IMR-90 (cell line): ENCODE measurements at regions not wholly inside any gene's neighbourhood (a gene's known extent, or its start where the extent isn't known, plus 50 kb on each side); places are given as distances from the start of the nearest gene placed in this dataset.

Experiments
- ATAC-seq: fragments of 200-7000 bp; cut with Tn5 transposase; 2 replicates; pipeline ENCODE4 v1.9.1; 2020; ENCODE audit warnings: low read depth, mild to moderate bottlenecking, moderate library complexity
- BruUV-seq: library from RNA; stranded (reverse); fragments of 400-500 nt; replicated peaks from 2 replicates; lab custom pipeline; 2021; lab: Mats Ljungman, UMichigan
- CTCF ChIA-PET: fragments of 300-600 bp; formaldehyde crosslinking; extraction: SDS; loops from one replicate; lab custom pipeline; 2021; ENCODE audit warnings: antibody characterized with exemption; lab: Yijun Ruan, JAX
- POLR2A ChIA-PET: fragments of 300-600 bp; sonication (Branson Sonifier 250); formaldehyde crosslinking; loops from one replicate; lab custom pipeline; 2022; ENCODE audit warnings: antibody characterized with exemption; ENCODE audit not compliant: unreplicated experiment; lab: Charles Lee
- DNase-seq: peaks from one replicate; pipeline ENCODE4 v3.0.0; 2013
- H2AFZ ChIP-seq: replicated peaks from 2 replicates; pipeline ENCODE3; 2013; ENCODE audit warnings: low read length, mild to moderate bottlenecking; ENCODE audit not compliant: poor library complexity
- H2AK5ac ChIP-seq: 2 replicates; pipeline ENCODE4 v1.6.1; 2013; ENCODE audit warnings: low read depth, low read length, inconsistent platforms
- H2AK9ac ChIP-seq: replicated peaks from 2 replicates; pipeline ENCODE3; 2013; ENCODE audit warnings: mild to moderate bottlenecking, low read depth, low read length, moderate library complexity; ENCODE audit not compliant: poor library complexity
- H2BK120ac ChIP-seq: 2 replicates; pipeline ENCODE4 v1.6.1; 2013; ENCODE audit warnings: low read depth, low read length, inconsistent platforms
- H2BK15ac ChIP-seq: 3 replicates; pipeline ENCODE4 v1.6.1; 2013; ENCODE audit warnings: low read depth, low read length, inconsistent platforms
- H2BK20ac ChIP-seq: 2 replicates; pipeline ENCODE4 v1.6.1; 2013; ENCODE audit warnings: low read depth, mild to moderate bottlenecking, inconsistent platforms, low read length, moderate library complexity
- H2BK5ac ChIP-seq: 2 replicates; pipeline ENCODE4 v1.6.1; 2013; ENCODE audit warnings: mild to moderate bottlenecking, low read depth, low read length, inconsistent platforms; ENCODE audit not compliant: poor library complexity, severe bottlenecking
- H3K14ac ChIP-seq: replicated peaks from 2 replicates; pipeline ENCODE4 v1.6.1; 2013; ENCODE audit warnings: low read depth, low read length, inconsistent platforms
- H3K18ac ChIP-seq: 2 replicates; pipeline ENCODE4 v1.6.1; 2013; ENCODE audit warnings: low read depth, low read length, control low read depth
- H3K23ac ChIP-seq: 2 replicates; pipeline ENCODE4 v1.6.1; 2013; ENCODE audit warnings: low read depth, low read length, inconsistent platforms
- H3K27ac ChIP-seq: 2 replicates; pipeline ENCODE4 v1.5.1; 2013; ENCODE audit warnings: mild to moderate bottlenecking, control low read depth, low read length; ENCODE audit not compliant: insufficient read depth
- H3K27me3 ChIP-seq: 2 replicates; pipeline ENCODE4 v1.6.1; 2013; ENCODE audit warnings: low read length; ENCODE audit not compliant: control insufficient read depth, insufficient read depth
- H3K36me3 ChIP-seq: 2 replicates; pipeline ENCODE4 v1.6.1; 2013; ENCODE audit warnings: low read length, mixed read lengths; ENCODE audit not compliant: control insufficient read depth, insufficient read depth
- H3K4ac ChIP-seq: 2 replicates; pipeline ENCODE4 v1.6.1; 2013; ENCODE audit warnings: low read depth, low read length, inconsistent platforms
- H3K4me1 ChIP-seq: 2 replicates; pipeline ENCODE4 v1.6.1; 2013; ENCODE audit warnings: low read length, mixed read lengths; ENCODE audit not compliant: control insufficient read depth, insufficient read depth
- H3K4me2 ChIP-seq: 2 replicates; pipeline ENCODE4 v1.6.1; 2013; ENCODE audit warnings: low read depth, mild to moderate bottlenecking, control low read depth, low read length, moderate library complexity
- H3K4me3 ChIP-seq: 2 replicates; pipeline ENCODE4 v1.5.1; 2013; ENCODE audit warnings: low read depth, mild to moderate bottlenecking, control low read depth, low read length, moderate library complexity; ENCODE audit not compliant: insufficient read depth
- H3K56ac ChIP-seq: 2 replicates; pipeline ENCODE4 v1.6.1; 2013; ENCODE audit warnings: low read length, inconsistent platforms; ENCODE audit not compliant: insufficient read depth; ENCODE audit errors: extremely low read depth
- H3K79me1 ChIP-seq, 2 experiments: 2 replicates each; pipeline ENCODE4 v1.6.1; 2013; ENCODE audit warnings: low read length in 2 of 2, inconsistent platforms in 1 of 2, low read depth in 1 of 2
- H3K9ac ChIP-seq: 2 replicates; pipeline ENCODE4 v1.6.1; 2013; ENCODE audit warnings: low read depth, low read length, control low read depth
- H3K9me1 ChIP-seq: 2 replicates; pipeline ENCODE4 v1.6.1; 2013; ENCODE audit warnings: low read length, inconsistent platforms; ENCODE audit not compliant: insufficient read depth
- H3K9me3 ChIP-seq: 2 replicates; pipeline ENCODE4 v1.6.1; 2013; ENCODE audit warnings: low read length; ENCODE audit not compliant: control insufficient read depth, insufficient read depth
- H4K20me1 ChIP-seq: 2 replicates; pipeline ENCODE4 v1.6.1; 2013; ENCODE audit warnings: low read length, inconsistent platforms; ENCODE audit not compliant: insufficient read depth
- H4K5ac ChIP-seq: 2 replicates; pipeline ENCODE4 v1.6.1; 2013; ENCODE audit warnings: mild to moderate bottlenecking, low read depth, low read length, control low read depth
- H4K8ac ChIP-seq, 2 experiments: 2 replicates each; pipeline ENCODE4 v1.6.1; 2013; ENCODE audit warnings: low read depth in 2 of 2, low read length in 2 of 2, control low read depth in 1 of 2, inconsistent platforms in 1 of 2
- H4K91ac ChIP-seq: 2 replicates; pipeline ENCODE4 v1.6.1; 2013; ENCODE audit warnings: low read depth, low read length, inconsistent platforms; ENCODE audit not compliant: insufficient read depth
- CEBPB ChIP-seq: IDR thresholded peaks from 2 replicates; pipeline ENCODE4 v1.6.1; 2012; ENCODE audit warnings: low read depth, low read length, improper control_type of control experiment
- CHD1 ChIP-seq: IDR thresholded peaks from 2 replicates; pipeline ENCODE4 v1.6.1; 2012; ENCODE audit warnings: low read depth, low read length, improper control_type of control experiment
- FOS ChIP-seq: fragments of 150-350 bp; IDR thresholded peaks from 2 replicates; pipeline ENCODE4 v1.6.1; 2016; ENCODE audit warnings: low read depth, low read length
- MAFK ChIP-seq: IDR thresholded peaks from 2 replicates; pipeline ENCODE4 v1.6.1; 2012; ENCODE audit warnings: low read depth, low read length, improper control_type of control experiment
- NFE2L2 ChIP-seq: fragments of 150-350 bp; IDR thresholded peaks from 2 replicates; pipeline ENCODE4 v1.6.1; 2016; ENCODE audit warnings: low read depth, mild to moderate bottlenecking, low read length
- POLR2A ChIP-seq: IDR thresholded peaks from 2 replicates; pipeline ENCODE4 v1.6.1; 2012; ENCODE audit warnings: mild to moderate bottlenecking, low read depth, low read length
- RAD21 ChIP-seq: IDR thresholded peaks from 2 replicates; pipeline ENCODE4 v1.6.1; 2012; ENCODE audit warnings: low read length, improper control_type of control experiment
- RFX5 ChIP-seq: IDR thresholded peaks from 2 replicates; pipeline ENCODE4 v1.8.0; 2012; ENCODE audit warnings: low read depth, mild to moderate bottlenecking, low read length, moderate library complexity
- SMC3 ChIP-seq: fragments of 150-350 bp; IDR thresholded peaks from 2 replicates; pipeline ENCODE4 v1.6.1; 2016; ENCODE audit warnings: low read depth, mild to moderate bottlenecking, antibody characterized with exemption, low read length, moderate library complexity
- WGBS, 2 experiments: methylation state at CpG; one replicate each; pipeline versions ENCODE4 v1.1.5 to v1.1.7; 2013; ENCODE audit warnings: missing lambda C conversion rate in 2 of 2; ENCODE audit not compliant: insufficient read length in 1 of 2; ENCODE audit errors: extremely low coverage in 2 of 2; 5-methylcytosine and 5-hydroxymethylcytosine counted together
- dilution Hi-C: fragments of 300-500 bp; cut with HindIII; formaldehyde crosslinking; loops from one replicate; pipeline ENCODE4 v1.14.3; 2018; ENCODE audit warnings: low sequenced_read_pairs; ENCODE audit not compliant: unreplicated experiment
- in situ Hi-C: fragments of 300-500 bp; cut with MboI; formaldehyde crosslinking; loops from 3 replicates; pipeline ENCODE4 v1.14.3; 2019; ENCODE audit warnings: low sequenced_read_pairs, inconsistent platforms, mixed read lengths
- intact Hi-C: fragments of 100-400 bp; cut with micrococcal nuclease; formaldehyde crosslinking; loops from 2 replicates; pipeline ENCODE4 v1.10.0; 2022
- TF ChIP-seq, protein P1 (sequence below): conservative IDR thresholded peaks from 2 replicates; pipeline ENCODE4 v1.5.1; 2012; ENCODE audit warnings: mild to moderate bottlenecking, low read depth, low read length, improper control_type of control experiment
- TF ChIP-seq, protein P2 (sequence below): fragments of 150-350 bp; IDR thresholded peaks from 2 replicates; pipeline ENCODE4 v1.6.1; 2016; ENCODE audit warnings: low read depth, mild to moderate bottlenecking, low read length, moderate library complexity, borderline replicate concordance

DNA sequence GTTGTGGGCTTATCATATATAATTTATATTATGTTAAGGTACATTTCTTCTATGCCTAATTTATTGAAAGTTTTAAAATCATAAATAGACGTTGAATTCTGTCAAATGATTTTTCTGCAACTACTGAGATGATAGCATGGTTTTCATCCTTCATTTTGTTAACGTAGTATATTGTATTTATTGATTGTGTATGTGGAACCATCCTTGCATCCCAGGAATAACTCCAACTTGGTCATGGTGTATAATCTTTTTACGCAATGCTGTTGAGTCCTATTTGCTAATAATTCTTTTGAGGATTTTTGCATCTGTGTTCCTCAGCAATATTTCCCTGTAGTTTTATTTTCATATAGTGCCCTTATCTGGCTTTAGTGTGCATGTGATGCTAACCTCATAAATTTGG, 152.7 kb downstream of the ADCYAP1 start:
- dilution Hi-C loops (no loop called here), in situ Hi-C loops (no loop called here), intact Hi-C loops (no loop called here)
- Histone ChIP-seq H3K4ac (no peak overlapping the region), H2AK9ac (no peak overlapping the region), H3K4me2 (no peak overlapping the region), H3K9me3 (peaks cover 2% of the 10 kb centered on the region; the same call in 1 of the 2 replicates), H3K18ac (no peak overlapping the region), H4K20me1 (no peaks in the 10 kb centered on the region), H3K9me1 (no peaks in the 10 kb centered on the region), H4K91ac (no peak overlapping the region), H3K79me1 (no peaks in the 10 kb centered on the region), H3K4me3 (no peak overlapping the region), H2AK5ac (no peak overlapping the region), H2BK15ac (no peak overlapping the region), H2BK120ac (no peak overlapping the region), H3K36me3 (no peaks in the 10 kb centered on the region), H3K27me3 (no peaks in the 10 kb centered on the region), H4K8ac (no peak overlapping the region), H3K23ac (no peak overlapping the region), H3K56ac (no peak overlapping the region), H3K4me1 (no peaks in the 10 kb centered on the region), H2AFZ (no peak overlapping the region), H3K27ac (no peak overlapping the region), H2BK5ac (no peak overlapping the region), H2BK20ac (no peak overlapping the region), H4K5ac (no peak overlapping the region), H3K14ac (no peak overlapping the region), H3K9ac (no peak overlapping the region)
- TF ChIP-seq MAFK (no peak), FOS (no peak), NFE2L2 (no peak), CHD1 (no peak), RAD21 (no peak), RFX5 (no peak), SMC3 (no peak), CEBPB (no peak), POLR2A (no peak)
- TF ChIP-seq, protein P1, sequence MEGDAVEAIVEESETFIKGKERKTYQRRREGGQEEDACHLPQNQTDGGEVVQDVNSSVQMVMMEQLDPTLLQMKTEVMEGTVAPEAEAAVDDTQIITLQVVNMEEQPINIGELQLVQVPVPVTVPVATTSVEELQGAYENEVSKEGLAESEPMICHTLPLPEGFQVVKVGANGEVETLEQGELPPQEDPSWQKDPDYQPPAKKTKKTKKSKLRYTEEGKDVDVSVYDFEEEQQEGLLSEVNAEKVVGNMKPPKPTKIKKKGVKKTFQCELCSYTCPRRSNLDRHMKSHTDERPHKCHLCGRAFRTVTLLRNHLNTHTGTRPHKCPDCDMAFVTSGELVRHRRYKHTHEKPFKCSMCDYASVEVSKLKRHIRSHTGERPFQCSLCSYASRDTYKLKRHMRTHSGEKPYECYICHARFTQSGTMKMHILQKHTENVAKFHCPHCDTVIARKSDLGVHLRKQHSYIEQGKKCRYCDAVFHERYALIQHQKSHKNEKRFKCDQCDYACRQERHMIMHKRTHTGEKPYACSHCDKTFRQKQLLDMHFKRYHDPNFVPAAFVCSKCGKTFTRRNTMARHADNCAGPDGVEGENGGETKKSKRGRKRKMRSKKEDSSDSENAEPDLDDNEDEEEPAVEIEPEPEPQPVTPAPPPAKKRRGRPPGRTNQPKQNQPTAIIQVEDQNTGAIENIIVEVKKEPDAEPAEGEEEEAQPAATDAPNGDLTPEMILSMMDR, result no peak
- TF ChIP-seq, protein P2, sequence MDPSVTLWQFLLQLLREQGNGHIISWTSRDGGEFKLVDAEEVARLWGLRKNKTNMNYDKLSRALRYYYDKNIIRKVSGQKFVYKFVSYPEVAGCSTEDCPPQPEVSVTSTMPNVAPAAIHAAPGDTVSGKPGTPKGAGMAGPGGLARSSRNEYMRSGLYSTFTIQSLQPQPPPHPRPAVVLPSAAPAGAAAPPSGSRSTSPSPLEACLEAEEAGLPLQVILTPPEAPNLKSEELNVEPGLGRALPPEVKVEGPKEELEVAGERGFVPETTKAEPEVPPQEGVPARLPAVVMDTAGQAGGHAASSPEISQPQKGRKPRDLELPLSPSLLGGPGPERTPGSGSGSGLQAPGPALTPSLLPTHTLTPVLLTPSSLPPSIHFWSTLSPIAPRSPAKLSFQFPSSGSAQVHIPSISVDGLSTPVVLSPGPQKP, result no peak
- no CpG with 5 or more reads among the region's 3 CpGs for WGBS, 2 experiments
- ATAC-seq, result no peak
- no TSS peak for BruUV-seq
- ChIA-PET CTCF (no interaction called here), POLR2A (no interaction called here)
- no peak for DNase-seq
